ENCODE measurements at regions not wholly inside any gene's neighbourhood (a gene's known extent, or its start where the extent isn't known, plus 50 kb on each side); places are given as distances from the start of the nearest gene placed in this dataset.

- Histone ChIP-seq H3K79me2 (ENCODE audit: insufficient read depth, low read length) (no peaks in the 10 kb centered on the region), H3K4me3 (replicated peaks in 1 of 3; ENCODE audit: low read depth in 2 of 3, low read length in 3 of 3) (no peak overlapping the region), H3K9me3 (replicated peaks in 1 of 2; ENCODE audit: control insufficient read depth in 1 of 2, insufficient read depth in 1 of 2, low read length in 2 of 2) (no peaks in the 10 kb centered on the region), H3K36me3 (replicated peaks in 1 of 2; ENCODE audit: control insufficient read depth in 1 of 2, insufficient read depth in 2 of 2, low read length in 2 of 2) (no peaks in the 10 kb centered on the region), H3K27ac (ENCODE audit: low read depth in 1 of 2, low read length in 2 of 2) (no peak overlapping the region), H3K9ac (ENCODE audit: insufficient read depth, low read length, poor library complexity, severe bottlenecking) (no peak overlapping the region), H3K4me1 (ENCODE audit: control insufficient read depth in 1 of 2, insufficient read depth in 2 of 2, low read length in 2 of 2) (no peaks in the 10 kb centered on the region), H2AFZ (ENCODE audit: insufficient read depth, low read depth, low read length, poor library complexity, severe bottlenecking) (no peak overlapping the region), H4K20me1 (ENCODE audit: insufficient read depth, low read length) (no peaks in the 10 kb centered on the region), H3K4me2 (replicated peaks; ENCODE audit: extremely low read depth, low read length, poor library complexity, severe bottlenecking) (no peak overlapping the region), H3K27me3 (ENCODE audit: control insufficient read depth in 2 of 2, insufficient read depth in 2 of 2, low read length in 2 of 2) (no peaks in the 10 kb centered on the region)
- DNase-seq, result no peak
- no CpG with 5 or more reads among the region's 1 CpG for whole genome bisulfite sequencing (ENCODE audit: insufficient coverage)
- Mint-ChIP-seq H3K9me3 (peaks cover 1 to 12% (median 2%) of the 10 kb centered on the region in 7 donors), H3K27me3 (ENCODE audit: low read depth in 3 of 3) (peaks cover 2 to 4% (median 2%) of the 10 kb centered on the region in 3 donors), H3K27ac (no peak overlapping the region), H3K36me3 (no peaks in the 10 kb centered on the region), H3K4me1 (no peaks in the 10 kb centered on the region), H3K4me3 (no peak overlapping the region)
- TF ChIP-seq CTCF (IDR thresholded peaks at IDR 0.05), result no peak
- intact Hi-C loops (cut with micrococcal nuclease), result no loop called here
Measured at GRCh38 chr20:52483382-52483781, 291.8 kb upstream of the ZFP64 start.

GRCh38 chr20:52482044-52482443 lies 290.5 kb upstream of the ZFP64 start:
- Histone ChIP-seq H3K4me3 (replicated peaks in 1 of 3; ENCODE audit: low read depth in 2 of 3, low read length in 3 of 3) (no peak overlapping the region), H3K27ac (ENCODE audit: low read depth in 1 of 2, low read length in 2 of 2) (no peak overlapping the region), H3K9me3 (replicated peaks in 1 of 2; ENCODE audit: control insufficient read depth in 1 of 2, insufficient read depth in 1 of 2, low read length in 2 of 2) (no peaks in the 10 kb centered on the region), H3K79me2 (ENCODE audit: insufficient read depth, low read length) (no peaks in the 10 kb centered on the region), H3K9ac (ENCODE audit: insufficient read depth, low read length, poor library complexity, severe bottlenecking) (no peak overlapping the region), H3K36me3 (replicated peaks in 1 of 2; ENCODE audit: control insufficient read depth in 1 of 2, insufficient read depth in 2 of 2, low read length in 2 of 2) (no peaks in the 10 kb centered on the region), H2AFZ (ENCODE audit: insufficient read depth, low read depth, low read length, poor library complexity, severe bottlenecking) (no peak overlapping the region), H3K27me3 (ENCODE audit: control insufficient read depth in 2 of 2, insufficient read depth in 2 of 2, low read length in 2 of 2) (no peaks in the 10 kb centered on the region), H4K20me1 (ENCODE audit: insufficient read depth, low read length) (no peaks in the 10 kb centered on the region), H3K4me1 (ENCODE audit: control insufficient read depth in 1 of 2, insufficient read depth in 2 of 2, low read length in 2 of 2) (no peaks in the 10 kb centered on the region), H3K4me2 (replicated peaks; ENCODE audit: extremely low read depth, low read length, poor library complexity, severe bottlenecking) (no peak overlapping the region)
- DNase-seq, result no peak
- Mint-ChIP-seq H3K4me1 (no peaks in the 10 kb centered on the region), H3K27ac (no peak overlapping the region), H3K36me3 (no peaks in the 10 kb centered on the region), H3K27me3 (ENCODE audit: low read depth in 3 of 3) (peaks cover 2 to 4% (median 2%) of the 10 kb centered on the region in 3 donors), H3K4me3 (no peak overlapping the region), H3K9me3 (peaks cover 2 to 13% (median 3%) of the 10 kb centered on the region in 7 donors)
- WGBS (ENCODE audit: insufficient coverage), result no CpG with 5 or more reads among the region's 5 CpGs
- intact Hi-C loops (cut with micrococcal nuclease), result no loop called here
- no peak for TF ChIP-seq CTCF (IDR thresholded peaks at IDR 0.05)

Measured in CD14-positive monocyte (primary cell).